GM23338 (cell line): ENCODE measurements at regions not wholly inside any gene's neighbourhood (a gene's known extent, or its start where the extent isn't known, plus 50 kb on each side); places are given as distances from the start of the nearest gene placed in this dataset.

Experiments used
- CREB1 ChIP-seq: fragments of 250-450 bp; sonication (Bioruptor Pico); IDR thresholded peaks from 2 replicates; pipeline ENCODE4 v1.5.0; 2020; ENCODE audit warnings: low read depth, mild to moderate bottlenecking, moderate library complexity
- EZH2 ChIP-seq: fragments of 200-600 bp; sonication (generic); IDR thresholded peaks from one replicate; pipeline ENCODE4 v1.8.0; 2017; ENCODE audit warnings: antibody characterized with exemption, mild to moderate bottlenecking, low read depth; ENCODE audit not compliant: unreplicated experiment
- EZH2phosphoT487 ChIP-seq: fragments of 200-600 bp; sonication (generic); IDR thresholded peaks from one replicate; pipeline ENCODE4 v1.8.1; 2018; ENCODE audit warnings: antibody characterized with exemption; ENCODE audit not compliant: unreplicated experiment
- JUNB ChIP-seq: IDR thresholded peaks from one replicate; pipeline ENCODE4 v1.6.1; 2016; ENCODE audit warnings: antibody characterized with exemption; ENCODE audit not compliant: unreplicated experiment
- NANOG ChIP-seq: IDR thresholded peaks from 2 replicates; pipeline ENCODE4 v1.6.1; 2016; ENCODE audit warnings: antibody characterized with exemption, borderline replicate concordance
- STAT1 ChIP-seq: IDR thresholded peaks from one replicate; pipeline ENCODE4 v1.6.1; 2016; ENCODE audit warnings: antibody characterized with exemption; ENCODE audit not compliant: unreplicated experiment
- TF ChIP-seq, protein P1 (sequence below), 2 experiments: fragments of 200-600 bp in 1 of 2; sonication (generic) in 1 of 2; conservative IDR thresholded peaks; 2 replicates each; pipeline versions ENCODE4 v1.5.1 to v1.6.1; 2016 to 2017; ENCODE audit warnings: antibody characterized with exemption in 2 of 2, low read depth in 2 of 2, mild to moderate bottlenecking in 2 of 2, moderate library complexity in 1 of 2

DNA sequence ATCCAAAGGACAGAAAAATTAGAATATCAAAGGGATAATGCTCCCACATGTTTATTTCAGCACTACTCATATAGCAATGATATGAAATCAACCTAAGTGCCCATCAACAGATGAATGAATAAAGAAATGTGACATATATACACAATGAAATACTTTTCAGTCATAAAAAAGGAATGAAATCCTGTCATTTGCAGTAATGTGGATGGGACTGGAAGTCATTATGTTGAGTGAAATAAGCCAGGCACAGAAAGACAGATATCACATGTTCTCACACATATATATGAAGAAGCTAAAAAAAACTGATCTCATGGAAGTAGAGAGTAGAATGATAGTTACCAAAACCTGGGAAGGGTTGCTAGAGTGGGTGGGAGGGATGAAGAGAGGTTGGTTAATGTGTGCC lies 135.7 kb downstream of the IBTK start:
- TF ChIP-seq, protein P1, sequence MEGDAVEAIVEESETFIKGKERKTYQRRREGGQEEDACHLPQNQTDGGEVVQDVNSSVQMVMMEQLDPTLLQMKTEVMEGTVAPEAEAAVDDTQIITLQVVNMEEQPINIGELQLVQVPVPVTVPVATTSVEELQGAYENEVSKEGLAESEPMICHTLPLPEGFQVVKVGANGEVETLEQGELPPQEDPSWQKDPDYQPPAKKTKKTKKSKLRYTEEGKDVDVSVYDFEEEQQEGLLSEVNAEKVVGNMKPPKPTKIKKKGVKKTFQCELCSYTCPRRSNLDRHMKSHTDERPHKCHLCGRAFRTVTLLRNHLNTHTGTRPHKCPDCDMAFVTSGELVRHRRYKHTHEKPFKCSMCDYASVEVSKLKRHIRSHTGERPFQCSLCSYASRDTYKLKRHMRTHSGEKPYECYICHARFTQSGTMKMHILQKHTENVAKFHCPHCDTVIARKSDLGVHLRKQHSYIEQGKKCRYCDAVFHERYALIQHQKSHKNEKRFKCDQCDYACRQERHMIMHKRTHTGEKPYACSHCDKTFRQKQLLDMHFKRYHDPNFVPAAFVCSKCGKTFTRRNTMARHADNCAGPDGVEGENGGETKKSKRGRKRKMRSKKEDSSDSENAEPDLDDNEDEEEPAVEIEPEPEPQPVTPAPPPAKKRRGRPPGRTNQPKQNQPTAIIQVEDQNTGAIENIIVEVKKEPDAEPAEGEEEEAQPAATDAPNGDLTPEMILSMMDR (conservative IDR thresholded peaks at IDR 0.05; ENCODE audit: low read depth in 2 of 2) = no peak
- TF ChIP-seq EZH2 (no peak), EZH2phosphoT487 (no peak), NANOG (no peak), CREB1 (CRISPR knock-in tag) (no peak), JUNB (no peak), STAT1 (no peak)
